MCF 10A (cell line): ENCODE measurements at regions not wholly inside any gene's neighbourhood (a gene's known extent, or its start where the extent isn't known, plus 50 kb on each side); places are given as distances from the start of the nearest gene placed in this dataset.

Source experiments
- BruUV-seq: library from RNA; stranded (reverse); fragments of 400-500 nt; replicated peaks from 2 replicates; lab custom pipeline; 2021; lab: Mats Ljungman, UMichigan
- CTCF ChIA-PET: fragments of 300-600 bp; sonication (Branson Sonifier 250); formaldehyde crosslinking; extraction: SDS; loops from one replicate; lab custom pipeline; 2021; ENCODE audit warnings: antibody characterized with exemption, inconsistent platforms; lab: Yijun Ruan, JAX
- POLR2A ChIA-PET: fragments of 300-600, 350-650 bp; sonication (Branson Sonifier 250); formaldehyde crosslinking; extraction: SDS; loops from one replicate; lab custom pipeline; 2020; ENCODE audit warnings: antibody characterized with exemption, inconsistent platforms; lab: Yijun Ruan, JAX
- DNase-seq: peaks from one replicate; pipeline ENCODE4 v3.0.0-alpha.2; 2018; ENCODE audit not compliant: unreplicated experiment
- H3K27ac Mint-ChIP-seq: one replicate; pipeline ENCODE4 v1.8.0; 2022; ENCODE audit warnings: mild to moderate bottlenecking, low read depth, mixed read lengths; ENCODE audit not compliant: unreplicated experiment
- H3K27me3 Mint-ChIP-seq: one replicate; pipeline ENCODE4 v1.8.0; 2022; ENCODE audit warnings: mixed read lengths; ENCODE audit not compliant: insufficient read depth, unreplicated experiment
- H3K36me3 Mint-ChIP-seq: one replicate; pipeline ENCODE4 v1.8.0; 2022; ENCODE audit warnings: mild to moderate bottlenecking, moderate library complexity, mixed read lengths; ENCODE audit not compliant: insufficient read depth, unreplicated experiment
- H3K4me1 Mint-ChIP-seq: one replicate; pipeline ENCODE4 v1.8.0; 2022; ENCODE audit warnings: mixed read lengths; ENCODE audit not compliant: insufficient read depth, unreplicated experiment
- H3K4me3 Mint-ChIP-seq: one replicate; pipeline ENCODE4 v1.8.0; 2022; ENCODE audit warnings: mild to moderate bottlenecking, moderate library complexity, mixed read lengths; ENCODE audit not compliant: unreplicated experiment
- H3K9me3 Mint-ChIP-seq: one replicate; pipeline ENCODE4 v1.8.0; 2022; ENCODE audit warnings: mixed read lengths; ENCODE audit not compliant: unreplicated experiment
- intact Hi-C: fragments of 100-400 bp; cut with micrococcal nuclease; formaldehyde crosslinking; loops from 2 replicates; pipeline ENCODE4 v1.14.1; 2022
- TF ChIP-seq, protein P1 (sequence below): fragments of 200-600 bp; IDR thresholded peaks from one replicate; pipeline ENCODE4 v1.8.0; 2022; ENCODE audit warnings: antibody characterized with exemption, mild to moderate bottlenecking; ENCODE audit not compliant: unreplicated experiment

DNA sequence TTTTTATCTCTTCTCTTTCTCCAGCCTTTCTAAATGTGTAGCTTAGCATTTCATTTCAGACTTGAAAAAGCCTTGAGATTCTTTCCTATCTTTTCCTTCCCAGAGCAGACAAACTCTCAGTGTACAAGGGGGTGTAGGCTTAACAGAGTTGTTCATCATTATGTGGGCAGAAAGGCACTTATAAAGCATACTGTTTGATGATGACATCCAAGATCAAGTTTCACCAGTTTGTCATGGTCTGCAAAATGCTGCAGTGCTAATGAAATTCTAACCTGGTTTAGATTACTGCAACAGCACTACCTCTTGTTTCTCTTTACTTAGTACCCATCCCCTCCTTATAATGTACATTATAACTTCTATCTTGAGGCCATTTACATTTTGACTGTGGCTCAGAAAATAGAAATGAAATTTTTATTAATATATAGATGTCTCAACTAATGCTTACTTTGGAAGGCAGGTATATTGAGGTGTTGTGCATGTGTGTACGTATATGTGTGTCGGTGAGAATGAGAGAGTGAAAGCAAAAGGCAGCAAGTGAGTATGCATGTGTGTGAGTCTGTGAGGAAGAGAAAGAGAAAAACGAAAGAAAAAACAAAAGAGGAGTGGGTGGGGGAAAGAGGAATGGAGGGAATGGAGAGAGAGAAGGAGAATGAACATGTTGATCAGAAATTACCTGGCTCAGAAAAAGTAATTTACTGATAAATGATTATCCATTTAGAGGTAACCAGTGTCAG, 1043.6 kb downstream of the TUSC7 start:
- Mint-ChIP-seq H3K9me3 (no peaks in the 10 kb centered on the region), H3K36me3 (no peaks in the 10 kb centered on the region), H3K27ac (no peak overlapping the region), H3K4me1 (peaks cover 28% of the 10 kb centered on the region), H3K27me3 (no peaks in the 10 kb centered on the region), H3K4me3 (no peak overlapping the region)
- CTCF ChIA-PET, result no interaction called here
- no TSS peak for BruUV-seq
- POLR2A ChIA-PET, result no interaction called here
- no peak for DNase-seq
- TF ChIP-seq, protein P1, sequence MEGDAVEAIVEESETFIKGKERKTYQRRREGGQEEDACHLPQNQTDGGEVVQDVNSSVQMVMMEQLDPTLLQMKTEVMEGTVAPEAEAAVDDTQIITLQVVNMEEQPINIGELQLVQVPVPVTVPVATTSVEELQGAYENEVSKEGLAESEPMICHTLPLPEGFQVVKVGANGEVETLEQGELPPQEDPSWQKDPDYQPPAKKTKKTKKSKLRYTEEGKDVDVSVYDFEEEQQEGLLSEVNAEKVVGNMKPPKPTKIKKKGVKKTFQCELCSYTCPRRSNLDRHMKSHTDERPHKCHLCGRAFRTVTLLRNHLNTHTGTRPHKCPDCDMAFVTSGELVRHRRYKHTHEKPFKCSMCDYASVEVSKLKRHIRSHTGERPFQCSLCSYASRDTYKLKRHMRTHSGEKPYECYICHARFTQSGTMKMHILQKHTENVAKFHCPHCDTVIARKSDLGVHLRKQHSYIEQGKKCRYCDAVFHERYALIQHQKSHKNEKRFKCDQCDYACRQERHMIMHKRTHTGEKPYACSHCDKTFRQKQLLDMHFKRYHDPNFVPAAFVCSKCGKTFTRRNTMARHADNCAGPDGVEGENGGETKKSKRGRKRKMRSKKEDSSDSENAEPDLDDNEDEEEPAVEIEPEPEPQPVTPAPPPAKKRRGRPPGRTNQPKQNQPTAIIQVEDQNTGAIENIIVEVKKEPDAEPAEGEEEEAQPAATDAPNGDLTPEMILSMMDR, result no peak
- intact Hi-C loops, result no loop called here

DNA sequence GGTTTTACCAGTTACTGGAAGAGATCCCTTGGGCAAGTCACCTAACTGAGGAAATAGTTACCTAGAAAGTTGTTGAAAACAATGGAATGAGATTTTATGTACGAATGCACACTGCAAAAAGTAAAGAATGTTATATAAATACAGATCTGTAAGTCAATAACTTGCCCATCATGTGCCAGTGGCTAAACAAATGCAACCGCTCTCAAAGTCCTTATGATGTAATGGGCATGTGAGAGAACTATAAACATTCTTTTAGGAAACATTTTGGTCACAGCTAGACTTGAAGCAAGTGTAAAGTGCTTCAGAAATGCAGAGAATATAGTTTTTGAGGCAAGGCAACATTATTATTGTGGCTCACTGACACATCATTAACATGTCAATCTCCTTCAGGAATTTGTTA, 1044.5 kb downstream of the TUSC7 start:
- Mint-ChIP-seq H3K4me1 (peaks cover 29% of the 10 kb centered on the region), H3K27me3 (no peaks in the 10 kb centered on the region), H3K27ac (no peak overlapping the region), H3K4me3 (no peak overlapping the region), H3K9me3 (no peaks in the 10 kb centered on the region), H3K36me3 (no peaks in the 10 kb centered on the region)
- ChIA-PET POLR2A (no interaction called here), CTCF (no interaction called here)
- no TSS peak for BruUV-seq
- TF ChIP-seq, protein P1, result no peak
- intact Hi-C loops, result no loop called here
- no peak for DNase-seq

DNA sequence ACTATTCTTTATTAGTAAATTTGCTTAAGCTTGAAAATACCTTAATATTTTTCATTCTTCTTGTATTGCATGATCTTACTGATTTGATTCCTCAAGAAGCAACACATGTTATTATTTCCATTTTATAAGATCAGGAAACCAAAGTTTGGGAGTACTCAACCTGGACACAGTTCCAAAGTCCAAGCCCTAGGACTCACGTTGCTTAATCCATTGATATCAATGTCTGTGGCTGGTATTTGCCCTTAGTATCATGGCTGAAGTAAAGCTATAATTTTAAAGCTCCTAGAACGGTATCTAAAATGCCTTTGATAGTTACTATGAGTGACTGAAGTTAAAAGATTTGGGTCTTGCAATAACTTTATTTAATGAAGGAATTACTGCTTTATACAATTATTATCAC, 1045.3 kb downstream of the TUSC7 start:
- intact Hi-C loops, result no loop called here
- Mint-ChIP-seq H3K27me3 (no peaks in the 10 kb centered on the region), H3K9me3 (no peaks in the 10 kb centered on the region), H3K4me1 (peaks cover 29% of the 10 kb centered on the region), H3K27ac (no peak overlapping the region), H3K4me3 (no peak overlapping the region), H3K36me3 (no peaks in the 10 kb centered on the region)
- no TSS peak for BruUV-seq
- ChIA-PET CTCF (no interaction called here), POLR2A (no interaction called here)
- DNase-seq, result no peak
- TF ChIP-seq, protein P1, result no peak

DNA sequence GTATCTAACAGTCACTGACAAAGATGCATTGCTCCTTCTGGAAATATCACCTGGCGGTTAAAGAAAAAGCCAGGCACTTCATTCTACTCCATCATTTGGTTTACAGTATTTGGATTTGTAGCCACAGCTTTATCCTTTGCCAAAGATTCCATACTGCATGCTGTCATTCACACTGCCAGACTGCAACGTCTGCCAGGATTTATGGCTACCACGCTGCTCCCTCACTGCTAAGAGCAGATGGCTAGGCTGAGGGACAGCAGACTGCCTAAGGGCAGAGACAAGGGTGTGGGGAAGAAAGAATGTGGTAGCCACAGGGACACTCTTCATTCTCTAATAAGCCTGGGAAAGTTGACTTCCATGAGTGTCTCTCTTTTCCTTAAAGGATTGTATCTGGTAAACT, 1047.0 kb downstream of the TUSC7 start:
- H3K4me3 Mint-ChIP-seq, result no peak overlapping the region
- H3K4me1 Mint-ChIP-seq, result peaks cover 29% of the 10 kb centered on the region
- POLR2A ChIA-PET, result interaction anchor here (0.6 to 1.1 kb wide), 2 partner anchors 23 to 164 kb away, joined by 3 read pairs; no protein-coding TSS in a partner anchor
- H3K36me3 Mint-ChIP-seq, result no peaks in the 10 kb centered on the region
- no TSS peak for BruUV-seq
- DNase-seq, result peak; percentile 5
- CTCF ChIA-PET, result no interaction called here
- no peaks in the 10 kb centered on the region for H3K27me3 Mint-ChIP-seq
- H3K27ac Mint-ChIP-seq, result no peak overlapping the region
- TF ChIP-seq, protein P1, result no peak
- intact Hi-C loops, result no loop called here
- no peaks in the 10 kb centered on the region for H3K9me3 Mint-ChIP-seq
